DND-41 (cell line): ENCODE measurements at regions not wholly inside any gene's neighbourhood (a gene's known extent, or its start where the extent isn't known, plus 50 kb on each side); places are given as distances from the start of the nearest gene placed in this dataset.

ENCODE experiments used
- ATAC-seq: fragments of 200-7000 bp; cut with Tn5 transposase; 3 replicates; pipeline ENCODE4 v1.9.1; 2021; ENCODE audit warnings: low read depth; ENCODE audit not compliant: insufficient read depth
- DNase-seq: peaks from one replicate; pipeline ENCODE4 v3.0.0-alpha.2; 2020
- H2AFZ ChIP-seq: 2 replicates; pipeline ENCODE4 v1.6.0; 2012; ENCODE audit warnings: low read depth, low read length
- H3K27ac ChIP-seq: 2 replicates; pipeline ENCODE4 v1.5.1; 2012; ENCODE audit warnings: low read length, inconsistent platforms
- H3K27me3 ChIP-seq: fragments of 200-600 bp; sonication (generic); 2 replicates; pipeline ENCODE4 v1.6.0; 2012; ENCODE audit warnings: low read length, mild to moderate bottlenecking, inconsistent platforms; ENCODE audit not compliant: insufficient read depth, poor library complexity
- H3K36me3 ChIP-seq: 2 replicates; pipeline ENCODE4 v1.5.1; 2012; ENCODE audit warnings: low read length, inconsistent platforms; ENCODE audit not compliant: insufficient read depth
- H3K4me1 ChIP-seq: 2 replicates; pipeline ENCODE4 v1.5.1; 2012; ENCODE audit warnings: mild to moderate bottlenecking, low read length; ENCODE audit not compliant: insufficient read depth
- H3K4me2 ChIP-seq: 2 replicates; pipeline ENCODE4 v1.6.0; 2012; ENCODE audit warnings: mild to moderate bottlenecking, moderate library complexity, low read length, inconsistent platforms; ENCODE audit not compliant: insufficient read depth
- H3K4me3 ChIP-seq, 2 experiments: fragments of 200-600 bp in 1 of 2; shearing (Covaris generic) in 1 of 2; 2 replicates each; pipeline ENCODE4 v1.5.1; 2012 to 2016; ENCODE audit warnings: inconsistent platforms in 2 of 2, low read length in 2 of 2, mild to moderate bottlenecking in 2 of 2, low read depth in 1 of 2, moderate library complexity in 1 of 2
- H3K79me2 ChIP-seq: 2 replicates; pipeline ENCODE4 v1.6.0; 2012; ENCODE audit warnings: low read length, inconsistent platforms; ENCODE audit not compliant: insufficient read depth
- H3K9ac ChIP-seq: 2 replicates; pipeline ENCODE4 v1.6.0; 2012; ENCODE audit warnings: low read depth, mild to moderate bottlenecking, inconsistent platforms, low read length, moderate library complexity
- H3K9me3 ChIP-seq: 2 replicates; pipeline ENCODE4 v1.5.1; 2012; ENCODE audit warnings: low read length, moderate library complexity, mild to moderate bottlenecking, inconsistent platforms; ENCODE audit not compliant: insufficient read depth, severe bottlenecking
- H4K20me1 ChIP-seq: 2 replicates; pipeline ENCODE4 v1.6.0; 2012; ENCODE audit warnings: low read length; ENCODE audit not compliant: insufficient read depth
- CTCF ChIP-seq: IDR thresholded peaks from 2 replicates; pipeline ENCODE4 v1.5.1; 2012; ENCODE audit warnings: borderline replicate concordance, low read length, moderate library complexity, mild to moderate bottlenecking; ENCODE audit not compliant: poor library complexity, severe bottlenecking; ENCODE audit errors: extremely low read depth
- EZH2 ChIP-seq: IDR thresholded peaks from 3 replicates; pipeline ENCODE4 v1.6.1; 2012; ENCODE audit warnings: borderline replicate concordance, low read depth, mild to moderate bottlenecking, moderate library complexity, low read length, inconsistent platforms; ENCODE audit not compliant: severe bottlenecking

- Histone ChIP-seq H3K4me3 (no peak overlapping the region), H2AFZ (no peak overlapping the region), H4K20me1 (no peaks in the 10 kb centered on the region), H3K9ac (no peak overlapping the region), H3K36me3 (no peaks in the 10 kb centered on the region), H3K27ac (no peak overlapping the region), H3K79me2 (no peaks in the 10 kb centered on the region), H3K9me3 (no peaks in the 10 kb centered on the region), H3K4me1 (no peaks in the 10 kb centered on the region), H3K4me2 (no peak overlapping the region), H3K27me3 (no peaks in the 10 kb centered on the region)
- TF ChIP-seq CTCF (no peak), EZH2 (no peak)
- ATAC-seq (no peak), DNase-seq (no peak)
These were observed 149.6 kb upstream of the C1orf87 start for GRCh38 chr1:60223158-60223557.

DNA sequence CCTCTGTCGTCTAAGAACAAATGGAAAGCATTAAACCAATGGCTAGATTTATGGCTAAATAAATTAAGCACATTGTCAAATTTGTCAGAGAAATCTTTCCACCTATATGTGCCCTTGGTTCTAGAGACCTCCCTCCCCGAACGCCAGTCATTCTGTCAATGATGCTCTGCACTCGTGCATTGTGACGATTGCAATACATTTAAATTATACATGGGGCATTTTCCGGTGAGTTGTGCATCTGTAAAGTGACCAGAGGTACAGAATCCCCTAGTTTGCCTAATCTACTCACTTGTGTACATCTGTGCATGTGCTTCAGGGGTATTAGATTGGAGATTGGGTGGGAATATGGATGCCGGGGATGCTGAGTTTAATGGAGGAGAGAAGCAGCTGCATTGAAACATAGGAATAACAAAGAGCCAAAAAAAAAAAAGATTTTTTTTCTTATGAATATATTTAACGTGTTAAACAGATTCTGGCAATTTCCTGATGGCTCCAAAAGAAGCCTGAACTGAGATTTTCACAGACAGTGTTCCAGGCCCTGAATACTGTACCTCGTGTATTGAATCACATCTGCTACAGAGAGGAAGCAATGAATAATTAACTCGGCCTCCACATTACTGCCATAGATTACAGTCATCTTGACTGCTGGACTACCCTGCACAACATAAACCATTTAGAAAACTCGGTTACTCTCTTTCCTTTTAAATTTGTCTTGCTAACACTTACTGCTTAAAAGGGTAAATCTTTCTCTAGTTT, 149.0 kb upstream of the C1orf87 start:
- Histone ChIP-seq H3K4me3 (no peak overlapping the region), H2AFZ (no peak overlapping the region), H3K9me3 (no peaks in the 10 kb centered on the region), H3K9ac (no peak overlapping the region), H3K4me1 (no peaks in the 10 kb centered on the region), H3K27me3 (no peaks in the 10 kb centered on the region), H4K20me1 (no peaks in the 10 kb centered on the region), H3K36me3 (no peaks in the 10 kb centered on the region), H3K79me2 (no peaks in the 10 kb centered on the region), H3K4me2 (no peak overlapping the region), H3K27ac (no peak overlapping the region)
- TF ChIP-seq EZH2 (no peak), CTCF (no peak)
- no peak for DNase-seq
- ATAC-seq, result no peak

DNA sequence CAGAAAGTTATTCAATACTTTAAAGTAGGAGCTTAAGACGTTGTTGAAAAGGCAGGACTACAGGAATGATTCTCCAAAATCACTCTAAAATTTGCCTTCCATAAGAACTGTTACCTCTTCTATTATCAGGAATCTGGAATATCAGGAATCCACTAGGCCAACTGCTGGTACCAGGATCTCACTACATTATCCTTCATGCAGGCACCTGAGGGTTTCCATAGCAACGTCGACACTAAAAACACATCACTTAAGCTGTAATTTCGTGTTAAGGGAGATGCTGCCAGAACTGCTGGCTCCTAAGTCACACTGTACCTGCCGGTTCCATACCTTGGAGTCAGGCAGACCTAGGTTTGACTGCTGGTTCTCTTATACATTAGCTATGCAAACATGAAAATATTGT, 139.7 kb upstream of the C1orf87 start:
- H3K27ac ChIP-seq, result no peak overlapping the region
- no peak for ATAC-seq
- no peaks in the 10 kb centered on the region for H3K9me3 ChIP-seq
- H3K27me3 ChIP-seq, result no peaks in the 10 kb centered on the region
- no peak overlapping the region for H3K4me3 ChIP-seq
- no peak overlapping the region for H3K4me2 ChIP-seq
- no peaks in the 10 kb centered on the region for H3K4me1 ChIP-seq
- no peaks in the 10 kb centered on the region for H3K36me3 ChIP-seq
- H3K79me2 ChIP-seq, result no peaks in the 10 kb centered on the region
- TF ChIP-seq EZH2 (no peak), CTCF (no peak)
- no peak overlapping the region for H3K9ac ChIP-seq
- no peak overlapping the region for H2AFZ ChIP-seq
- no peak for DNase-seq
- H4K20me1 ChIP-seq, result no peaks in the 10 kb centered on the region

GRCh38 chr1:60196026-60196425, 122.5 kb upstream of the C1orf87 start:
- DNase-seq (no peak), ATAC-seq (no peak)
- H3K27ac ChIP-seq, result no peak overlapping the region
- no peak overlapping the region for H2AFZ ChIP-seq
- no peaks in the 10 kb centered on the region for H3K4me1 ChIP-seq
- no peak overlapping the region for H3K9ac ChIP-seq
- TF ChIP-seq CTCF (no peak), EZH2 (no peak)
- no peaks in the 10 kb centered on the region for H3K27me3 ChIP-seq
- H4K20me1 ChIP-seq, result no peaks in the 10 kb centered on the region
- no peaks in the 10 kb centered on the region for H3K36me3 ChIP-seq
- no peak overlapping the region for H3K4me3 ChIP-seq
- no peaks in the 10 kb centered on the region for H3K9me3 ChIP-seq
- H3K79me2 ChIP-seq, result no peaks in the 10 kb centered on the region
- no peak overlapping the region for H3K4me2 ChIP-seq
